NCI-H2029 treated with DMSO at 0.1 percent for 48 hours (cell line): ENCODE measurements at regions not wholly inside any gene's neighbourhood (a gene's known extent, or its start where the extent isn't known, plus 50 kb on each side); places are given as distances from the start of the nearest gene placed in this dataset.

Experiments
- DNase-seq: peaks from one replicate; lab custom pipeline; 2025; lab: John Stamatoyannopoulos, UW

DNA sequence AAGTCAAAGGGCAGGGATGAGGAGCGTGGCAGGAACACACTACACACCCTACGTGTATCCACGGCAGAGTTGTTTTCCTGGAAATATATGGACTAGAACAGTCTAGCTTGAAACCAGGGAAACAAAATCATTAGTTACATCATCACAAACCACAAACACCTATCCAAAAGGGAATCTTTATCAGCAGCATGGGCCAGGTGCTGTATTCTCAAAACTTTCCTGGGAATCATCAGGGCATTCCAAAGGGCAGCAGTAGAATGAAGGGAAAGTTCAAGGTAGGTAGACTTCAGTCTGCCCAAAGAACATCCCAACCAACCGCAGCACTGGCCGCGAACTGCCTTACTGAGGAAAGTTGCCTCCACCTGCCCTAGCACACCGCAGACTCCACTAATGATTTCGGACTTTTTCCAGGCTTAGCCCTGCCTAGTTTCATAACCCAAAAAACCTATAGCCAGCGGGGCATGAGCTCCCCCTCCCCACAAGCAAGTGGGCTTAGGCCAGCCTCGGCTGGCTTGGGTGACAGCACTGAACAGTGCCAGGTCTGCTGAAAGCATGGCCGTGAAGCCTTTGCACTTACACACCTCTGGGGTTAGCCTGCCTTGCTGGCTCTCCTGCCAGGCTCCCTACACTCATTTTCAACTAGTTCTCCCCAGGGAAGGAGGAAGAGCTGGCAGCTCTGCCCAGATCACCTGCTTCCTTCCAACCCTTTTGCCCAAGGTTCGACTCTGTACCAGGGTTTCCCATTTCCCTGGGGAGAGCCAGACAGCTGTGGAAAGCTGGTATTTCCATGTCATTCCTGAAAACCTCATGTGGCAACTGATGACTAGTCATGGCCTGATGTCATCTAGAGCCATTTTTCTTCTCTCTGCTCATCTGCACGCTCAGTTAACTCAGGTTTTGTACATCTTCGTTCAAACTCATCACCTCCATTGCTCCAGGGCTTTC lies 77.3 kb upstream of the UBAC2 start:
- no peak for DNase-seq

- DNase-seq: no peak
Observed at GRCh38 chr13:99124046-99124400, 76.6 kb upstream of the UBAC2 start.

DNA sequence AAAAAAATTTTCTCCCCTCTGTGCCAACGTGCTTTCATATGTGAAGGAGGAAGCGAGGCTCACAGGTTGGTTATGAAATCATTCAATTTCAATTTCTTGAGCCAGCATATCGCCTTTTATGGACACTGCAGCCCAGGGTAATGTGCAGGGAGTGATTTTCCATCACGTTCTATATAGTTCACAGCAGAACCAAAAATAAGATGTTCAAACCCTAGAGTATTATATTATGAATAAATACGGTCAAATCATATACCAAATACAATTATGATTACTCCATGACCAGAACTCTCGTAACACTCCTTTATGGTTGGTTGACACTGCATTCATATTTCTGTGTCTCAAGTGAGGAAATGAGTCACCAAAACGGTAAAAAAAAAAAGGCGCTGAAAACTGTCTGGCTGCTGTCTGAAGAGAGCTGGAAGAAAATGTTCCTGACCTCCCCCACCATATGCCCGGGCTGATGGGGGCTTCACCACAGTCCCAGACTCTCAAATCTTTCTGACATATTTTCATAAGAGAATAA lies 75.8 kb upstream of the UBAC2 start:
- DNase-seq: no peak

DNA sequence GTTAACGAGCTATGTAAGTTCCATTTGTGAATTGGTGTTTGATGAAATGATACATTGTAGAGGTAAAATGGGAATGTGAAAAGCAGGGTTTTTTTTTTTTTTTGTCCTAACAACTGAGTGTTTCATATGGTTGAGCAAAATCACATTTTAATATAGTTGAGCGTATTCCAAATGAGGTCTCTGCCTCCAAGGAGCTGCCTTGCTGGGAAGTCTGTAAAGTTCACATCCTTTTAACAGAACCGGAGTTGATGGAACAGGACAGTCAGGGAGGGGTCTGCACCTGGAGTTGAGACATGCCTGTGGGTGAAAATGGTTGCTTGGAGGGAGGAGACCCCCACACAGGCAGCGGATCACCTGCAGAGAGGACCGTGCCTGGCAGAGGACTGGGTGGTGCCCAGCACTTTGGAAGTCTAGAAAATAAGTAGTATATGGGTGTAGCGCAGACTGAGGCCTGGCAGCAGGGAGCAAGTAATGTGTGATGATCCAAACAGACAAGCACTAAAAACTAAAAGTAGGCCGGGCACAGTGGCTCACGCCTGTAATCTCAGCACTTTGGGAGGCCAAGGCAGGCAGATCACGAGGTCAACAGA lies 75.2 kb upstream of the UBAC2 start:
- DNase-seq: no peak

DNA sequence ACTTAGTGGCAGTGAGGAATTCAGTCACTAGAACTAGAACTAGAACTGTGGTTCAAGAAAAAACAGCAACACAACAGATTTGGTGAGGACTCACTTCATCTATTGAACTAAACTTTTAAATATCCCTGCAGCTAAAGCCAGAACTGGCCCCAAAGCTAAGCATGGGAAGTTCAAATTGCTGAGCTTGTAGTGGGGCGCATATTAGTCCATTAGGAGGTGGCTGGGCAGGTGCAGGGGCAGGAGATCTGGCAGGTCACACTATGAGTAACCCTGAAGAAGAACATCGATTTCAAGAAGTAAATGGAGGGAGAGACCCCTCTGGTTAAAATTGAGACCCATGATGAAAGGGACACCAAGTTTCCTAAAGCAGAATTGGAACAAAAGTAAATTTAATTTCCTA lies 73.8 kb upstream of the UBAC2 start:
- DNase-seq: no peak

- no peak for DNase-seq
Observed at GRCh38 chr13:99129050-99129449, 71.6 kb upstream of the UBAC2 start.

- DNase-seq: no peak
Observed at GRCh38 chr13:99129951-99130350, 70.7 kb upstream of the UBAC2 start.

DNA sequence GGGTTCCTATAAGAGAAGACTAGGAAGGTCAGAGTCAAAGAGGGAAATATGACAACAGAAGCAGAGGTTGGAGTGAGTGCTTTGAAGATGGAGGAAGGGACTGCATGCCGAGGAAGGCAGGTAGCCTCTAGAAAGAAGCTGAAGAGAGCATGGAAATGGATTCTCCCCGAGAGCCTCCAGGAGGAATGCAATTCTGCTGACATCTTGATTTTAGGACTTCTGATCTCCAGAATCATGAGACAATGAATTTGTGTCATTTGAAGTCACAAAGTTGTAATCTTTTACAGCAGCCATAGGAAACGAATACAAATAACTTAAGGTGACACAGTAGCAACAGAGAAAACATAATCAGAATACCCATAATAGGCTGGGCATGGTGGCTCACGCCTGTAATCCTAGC lies 69.2 kb upstream of the UBAC2 start:
- no peak for DNase-seq

- DNase-seq: no peak
Observed at GRCh38 chr13:99132295-99132835, 68.3 kb upstream of the UBAC2 start.

GRCh38 chr13:99133230-99133629 lies 67.4 kb upstream of the UBAC2 start:
- DNase-seq: no peak

DNA sequence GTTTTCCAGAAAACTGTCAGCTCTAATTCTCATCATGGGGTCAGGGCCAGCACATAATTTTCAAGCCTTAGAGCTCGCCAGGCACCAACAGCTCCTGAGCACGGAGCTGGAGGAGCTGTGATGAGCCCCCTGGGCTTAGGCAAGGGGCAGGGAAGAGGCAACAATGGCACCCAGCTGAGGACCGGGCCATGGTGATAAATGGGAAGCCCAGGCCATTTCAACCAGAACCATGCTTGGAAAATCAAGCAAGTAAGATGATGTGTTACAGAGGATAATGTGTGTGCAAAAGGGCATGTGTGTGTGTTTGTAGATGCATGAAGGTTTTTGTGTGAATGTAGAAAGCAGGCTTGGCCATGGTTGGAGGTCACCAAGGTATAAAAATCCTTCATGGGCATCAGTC lies 66.8 kb upstream of the UBAC2 start:
- no peak for DNase-seq

DNA sequence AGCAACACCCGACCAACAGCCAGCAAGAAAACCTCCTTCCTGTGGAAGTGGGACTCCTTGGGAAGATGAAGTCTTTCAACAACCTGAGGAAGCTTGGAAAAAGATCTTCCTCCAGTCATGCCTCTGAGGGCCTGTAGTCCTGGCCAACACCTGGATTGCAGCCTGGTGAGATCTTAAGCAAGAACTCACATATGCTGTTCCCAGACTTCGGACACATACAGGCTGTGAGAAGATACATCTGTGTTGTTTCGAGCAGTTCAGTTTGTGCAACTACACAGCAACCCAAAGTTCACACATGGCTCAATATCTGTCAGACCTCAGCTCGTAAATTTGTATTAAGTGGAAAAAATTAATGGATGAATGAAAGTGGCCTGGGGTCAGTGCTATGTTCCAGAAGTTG lies 65.1 kb upstream of the UBAC2 start:
- no peak for DNase-seq

DNA sequence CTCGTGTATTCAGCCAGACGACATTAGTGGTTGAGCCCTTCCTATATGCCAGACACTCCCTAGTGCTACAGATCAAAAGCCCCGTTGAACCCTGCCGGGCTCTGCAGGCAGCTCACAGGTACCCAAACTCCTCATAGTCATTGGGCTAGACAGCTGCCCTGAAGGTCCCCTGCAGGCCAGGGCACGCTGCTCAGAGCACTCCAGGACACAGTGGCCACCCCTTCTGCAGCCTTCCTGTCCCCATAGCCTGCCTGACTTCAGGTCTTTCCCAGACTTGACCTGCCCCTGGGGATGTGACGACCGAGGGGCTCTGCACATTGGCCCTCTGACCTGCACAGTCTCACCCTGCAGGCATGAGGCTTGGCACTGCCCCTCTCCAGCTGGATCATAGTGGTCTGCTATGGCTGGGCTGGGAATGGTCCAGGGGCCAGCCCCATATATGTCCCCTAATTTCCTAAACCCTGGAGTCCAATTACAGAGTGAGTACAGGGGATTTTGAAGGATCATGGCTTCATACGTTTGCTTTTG lies 64.2 kb upstream of the UBAC2 start:
- no peak for DNase-seq

GRCh38 chr13:99140831-99141230 lies 59.8 kb upstream of the UBAC2 start:
- DNase-seq: no peak

GRCh38 chr13:99143904-99144303 lies 56.8 kb upstream of the UBAC2 start:
- no peak for DNase-seq

DNA sequence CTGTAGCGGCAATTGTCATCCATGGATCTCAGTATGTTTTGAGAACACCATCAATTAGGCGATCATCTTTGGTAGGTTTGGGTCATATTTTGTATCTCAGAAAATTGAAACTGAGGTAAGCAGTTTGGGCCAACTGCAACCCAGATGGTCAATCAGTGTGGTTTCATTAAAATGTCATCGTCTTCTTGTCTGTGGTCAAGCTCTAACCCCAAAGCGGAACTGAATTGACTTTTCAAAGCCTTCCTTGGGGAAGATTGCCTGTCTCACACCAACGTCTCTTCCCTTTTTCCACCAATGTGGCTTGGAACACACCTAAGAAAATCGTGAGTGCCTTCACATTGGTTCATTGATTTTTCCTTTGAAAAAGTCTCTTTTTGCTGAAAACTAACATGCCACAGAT lies 56.3 kb upstream of the UBAC2 start:
- no peak for DNase-seq

DNA sequence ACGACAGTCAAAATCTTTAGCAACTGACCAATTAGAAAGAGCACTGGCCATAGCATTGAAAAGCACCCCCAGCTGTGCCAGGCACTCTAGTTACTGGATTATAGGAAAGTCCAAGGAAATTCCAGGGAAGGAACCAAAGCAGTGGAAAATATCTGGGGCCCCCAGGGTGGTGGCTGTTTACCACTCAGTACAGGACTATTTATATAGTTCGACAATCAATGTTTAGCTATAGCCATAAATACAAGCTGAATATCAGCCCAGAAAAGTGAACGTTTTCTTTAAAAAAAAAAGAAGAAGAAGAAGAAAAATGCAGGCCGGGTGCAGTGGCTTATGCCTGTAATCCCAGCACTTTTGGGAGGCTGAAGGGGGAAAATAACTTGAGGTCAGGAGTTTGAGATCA lies 55.2 kb upstream of the UBAC2 start:
- no peak for DNase-seq

GRCh38 chr13:99150575-99151361 lies 49.9 kb upstream of the UBAC2 start:
- no peak for DNase-seq
